Stimulated activated CD8-positive, alpha-beta memory T cell treated with anti-CD3 and anti-CD28 coated beads, Interleukin-4, amount 100 ng/mL, for 4 hours (primary cell): ENCODE measurements at regions not wholly inside any gene's neighbourhood (a gene's known extent, or its start where the extent isn't known, plus 50 kb on each side); places are given as distances from the start of the nearest gene placed in this dataset.

Source experiments
- DNase-seq, 2 donors: peaks; one replicate each; pipeline ENCODE4 v3.0.0-alpha.2; 2020; ENCODE audit warnings: low read depth in 2 of 2, low spot score in 1 of 2

DNA sequence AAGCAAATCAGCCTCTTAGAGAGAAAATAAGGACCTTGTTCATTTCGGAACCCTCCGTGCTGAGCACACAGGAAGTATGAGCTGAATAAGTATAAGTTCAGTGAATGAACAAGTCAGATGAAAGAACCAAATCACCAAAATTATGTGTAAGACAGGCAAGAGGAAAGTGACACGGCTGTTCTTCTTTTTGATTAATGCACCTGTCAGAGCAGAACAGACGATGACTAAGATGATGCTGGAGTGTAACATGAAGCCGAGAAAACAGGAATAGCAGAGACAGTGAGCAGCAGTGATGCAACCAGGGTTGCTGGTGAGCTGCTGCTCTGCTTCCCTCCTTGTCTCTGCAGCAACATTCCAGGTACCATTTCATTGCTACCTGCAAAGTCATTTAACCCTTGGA lies 861.1 kb downstream of the GALC start:
- no peak for DNase-seq

GRCh38 chr14:87122166-87122565 lies 870.8 kb downstream of the GALC start:
- DNase-seq, result no peak

GRCh38 chr14:87121716-87122115 lies 871.3 kb downstream of the GALC start:
- DNase-seq, result no peak

DNA sequence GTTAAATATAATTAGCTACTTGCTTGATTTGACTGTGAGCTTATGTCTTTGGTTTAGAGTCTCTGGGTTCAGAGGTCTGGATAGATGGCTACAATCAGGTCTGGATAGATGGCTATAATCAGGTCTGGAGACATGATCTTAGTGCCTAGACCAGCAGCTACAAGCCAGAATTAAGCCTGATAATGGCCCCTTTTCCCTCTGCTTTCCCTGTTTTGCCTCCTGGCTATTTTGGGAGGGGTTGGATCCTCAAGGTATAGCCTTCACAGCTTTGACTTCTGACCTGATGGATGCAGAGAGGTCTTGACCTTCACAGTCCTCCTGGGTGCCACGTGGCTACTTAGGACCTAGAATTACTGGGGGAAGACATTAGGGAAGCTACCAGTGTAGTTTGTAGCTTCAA lies 877.7 kb downstream of the GALC start:
- DNase-seq, result no peak

- no peak for DNase-seq
Measured at GRCh38 chr14:87113286-87113685, 879.7 kb downstream of the GALC start.

DNA sequence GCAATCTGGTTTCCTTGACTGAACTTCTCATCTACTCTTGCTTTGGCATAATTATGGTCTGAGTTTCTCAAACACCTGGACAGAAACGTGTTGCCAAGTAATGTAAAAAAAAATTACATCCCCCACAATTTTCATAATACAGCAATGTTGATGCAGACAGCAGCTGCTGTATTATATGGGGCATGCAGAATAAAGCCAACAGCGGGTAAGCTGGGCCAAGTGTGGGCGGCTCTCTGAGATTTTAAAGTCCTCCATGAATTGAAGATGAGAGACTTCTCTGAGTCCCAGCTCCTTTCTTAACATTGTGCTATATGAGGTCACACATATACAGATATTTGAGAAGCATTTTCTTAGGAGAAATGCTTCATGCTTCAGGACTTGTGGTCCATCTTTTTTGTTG lies 881.2 kb downstream of the GALC start:
- DNase-seq, result no peak

DNA sequence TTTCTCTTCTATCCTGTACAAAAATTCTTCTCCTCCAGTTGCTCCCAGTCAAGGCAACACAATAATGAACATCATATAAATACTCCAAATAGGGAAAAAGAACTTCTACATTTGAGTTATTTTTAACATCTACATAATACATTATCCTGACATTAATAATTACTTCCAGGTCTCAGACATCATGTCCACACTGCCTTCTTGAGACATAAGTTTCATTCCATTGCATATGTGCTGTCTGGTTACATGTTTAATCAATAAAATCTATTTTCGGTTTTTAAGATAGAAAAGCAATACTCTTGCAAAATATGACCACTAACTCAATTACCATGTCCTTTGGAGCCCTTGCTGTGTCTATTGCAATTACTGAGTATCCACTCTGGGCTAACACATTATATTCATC lies 881.9 kb downstream of the GALC start:
- DNase-seq, result no peak

GRCh38 chr14:87109271-87109670 lies 883.7 kb downstream of the GALC start:
- DNase-seq, result no peak

- DNase-seq, result no peak
Measured at GRCh38 chr14:87108726-87109125, 884.3 kb downstream of the GALC start.

- no peak for DNase-seq
Measured at GRCh38 chr14:87102811-87103378, 890.1 kb downstream of the GALC start.

- DNase-seq, result no peak
Measured at GRCh38 chr14:87097015-87097414, 896.0 kb downstream of the GALC start.

DNA sequence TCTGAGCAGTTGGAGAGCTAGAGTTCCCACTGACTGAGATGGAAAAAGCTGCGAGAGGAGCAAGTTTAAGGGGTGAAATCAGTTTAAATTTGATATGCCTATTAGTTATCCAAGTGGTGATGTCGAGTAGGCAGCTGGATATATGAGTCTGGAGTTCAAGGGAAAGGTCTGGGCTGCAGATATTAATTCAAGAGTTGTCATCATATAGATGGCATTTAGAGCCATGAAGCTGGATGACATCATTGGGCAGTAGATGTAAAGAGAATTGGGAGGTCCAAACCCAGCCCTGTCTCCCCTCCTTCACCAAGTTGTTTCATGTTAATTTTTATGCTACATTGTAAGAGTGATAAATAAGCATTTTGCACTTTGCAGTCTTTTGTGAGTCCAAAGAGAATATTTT lies 898.1 kb downstream of the GALC start:
- no peak for DNase-seq

DNA sequence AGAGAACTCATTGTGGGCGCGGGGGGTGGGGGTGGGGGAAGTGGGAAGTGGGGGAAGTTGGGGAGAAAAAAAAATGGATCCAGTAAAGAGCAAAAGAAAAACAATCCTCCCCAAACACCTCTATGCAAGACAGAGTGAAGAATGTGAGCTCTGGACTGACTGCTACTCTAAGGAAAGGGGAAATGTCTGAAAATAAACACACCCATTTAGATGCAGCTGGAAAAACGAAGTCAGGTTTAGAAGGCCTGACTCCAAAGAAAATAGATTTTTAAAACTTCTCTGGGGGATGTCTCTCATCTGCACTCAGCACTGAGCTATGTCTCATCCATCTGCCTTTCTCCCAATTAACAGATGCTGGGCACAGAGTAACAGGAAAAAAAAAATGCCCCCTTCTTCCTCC lies 904.4 kb downstream of the GALC start:
- no peak for DNase-seq

- no peak for DNase-seq
Measured at GRCh38 chr14:87087881-87088280, 905.1 kb downstream of the GALC start.

GRCh38 chr14:87084908-87085307 lies 908.1 kb downstream of the GALC start:
- DNase-seq, result no peak

DNA sequence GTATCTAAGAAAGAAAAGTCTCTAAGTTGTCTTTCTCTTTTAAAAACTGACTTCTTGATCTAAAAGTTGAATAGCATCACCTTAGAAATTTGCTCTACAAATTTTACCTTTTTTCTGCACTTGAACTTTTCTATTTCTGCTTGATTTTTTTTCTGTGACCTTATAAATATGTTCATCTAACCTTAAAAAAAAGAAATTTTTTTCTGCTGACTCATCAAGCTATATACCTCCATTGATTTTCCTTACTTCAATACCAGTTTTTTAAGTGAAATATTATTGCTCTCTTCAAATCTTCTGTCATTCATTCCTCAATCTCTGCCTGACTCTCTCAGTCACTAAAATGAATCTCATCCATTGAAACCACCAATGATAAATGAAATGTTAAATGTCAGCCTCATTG lies 910.1 kb downstream of the GALC start:
- DNase-seq, result no peak

DNA sequence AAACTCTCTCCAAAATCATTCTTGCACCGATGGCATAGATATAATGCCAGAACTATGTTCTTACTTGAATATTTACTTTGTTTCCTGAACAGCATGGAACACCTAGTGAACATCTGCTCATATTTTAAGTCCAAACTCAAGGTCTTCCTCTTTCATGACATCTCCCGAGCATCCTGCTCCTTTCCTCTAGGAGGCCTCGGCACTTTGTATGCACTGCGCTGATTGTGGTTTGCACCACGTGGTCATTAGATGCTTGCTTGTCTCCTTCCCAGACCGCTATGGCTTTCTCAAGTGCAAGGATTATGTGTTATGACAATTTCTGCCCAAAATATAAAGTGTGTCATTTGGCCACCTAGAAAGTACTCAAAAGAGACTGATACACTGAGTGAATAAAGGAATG lies 912.0 kb downstream of the GALC start:
- no peak for DNase-seq

DNA sequence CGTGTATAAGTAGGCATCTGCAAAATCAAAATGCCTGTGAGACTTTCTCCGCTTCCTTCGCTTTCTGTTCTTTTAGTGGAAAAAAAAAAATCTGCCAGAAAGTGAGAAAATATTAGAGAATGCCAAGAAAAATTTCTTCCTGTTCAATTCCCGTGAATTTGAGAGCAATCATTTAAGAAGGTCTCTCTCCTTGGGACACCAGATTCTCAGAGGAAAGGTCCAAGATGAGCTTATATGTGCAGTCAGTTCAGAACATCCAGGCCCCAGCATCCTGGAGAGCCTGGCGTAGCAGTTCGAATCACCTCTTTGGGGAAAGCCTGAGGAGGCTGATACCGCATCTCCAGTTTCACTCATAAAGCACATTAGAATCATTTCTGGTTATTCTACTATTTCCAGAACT lies 912.8 kb downstream of the GALC start:
- no peak for DNase-seq

- no peak for DNase-seq
Measured at GRCh38 chr14:87079416-87079815, 913.6 kb downstream of the GALC start.

DNA sequence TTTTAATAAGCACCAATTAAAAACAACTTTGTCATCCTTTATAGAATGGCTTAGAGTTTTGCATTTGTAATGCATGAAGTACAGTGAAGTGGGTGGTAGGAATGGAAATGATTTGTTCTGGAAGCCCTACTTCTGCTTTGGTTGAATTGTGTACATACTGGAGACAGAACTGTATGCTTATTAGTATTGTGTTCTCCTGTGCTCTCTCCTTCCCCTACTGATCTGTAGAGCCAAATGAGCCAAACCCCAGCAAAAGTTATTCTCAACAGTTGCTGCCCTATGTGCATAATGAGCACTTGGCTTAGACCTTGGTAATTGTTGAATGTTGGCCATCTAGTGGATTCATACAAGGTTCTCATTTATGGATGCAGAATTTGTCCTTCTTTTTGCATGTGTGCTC lies 916.1 kb downstream of the GALC start:
- DNase-seq, result no peak

- DNase-seq, result no peak
Measured at GRCh38 chr14:87076146-87076545, 916.8 kb downstream of the GALC start.

GRCh38 chr14:87073880-87074570 lies 919.0 kb downstream of the GALC start:
- DNase-seq, result no peak

DNA sequence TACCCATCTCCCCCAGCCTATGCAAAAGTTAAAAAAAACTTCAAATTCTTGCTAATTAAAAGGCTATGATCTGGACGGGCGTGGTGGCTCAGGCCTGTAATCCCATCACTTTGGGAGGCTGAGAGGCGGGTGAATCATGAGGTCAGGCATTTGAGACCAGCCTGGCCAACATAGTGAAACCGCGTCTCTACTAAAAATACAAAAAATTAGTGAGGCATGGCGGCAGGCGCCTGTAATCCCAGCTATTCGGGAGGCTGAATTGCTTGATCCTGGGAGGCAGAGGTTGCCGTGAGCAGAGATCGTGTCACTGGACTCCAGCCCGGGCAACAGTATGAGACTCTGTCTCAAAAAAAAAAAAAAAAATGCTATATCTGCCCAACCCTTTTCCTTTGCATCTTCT lies 925.4 kb downstream of the GALC start:
- DNase-seq, result no peak
